Neural cell (in vitro differentiated cells): ENCODE measurements at regions not wholly inside any gene's neighbourhood (a gene's known extent, or its start where the extent isn't known, plus 50 kb on each side); places are given as distances from the start of the nearest gene placed in this dataset.

Source experiments
- H2AFZ ChIP-seq: fragments of 200-600, 300-800 bp; sonication (generic), shearing (Covaris generic); 2 replicates; pipeline ENCODE4 v1.6.0; 2014; ENCODE audit warnings: low read depth, mild to moderate bottlenecking, antibody characterized with exemption, low read length, moderate library complexity
- H3F3A ChIP-seq: fragments of 200-600 bp; shearing (Covaris generic); 2 replicates; pipeline ENCODE4 v1.6.1; 2016; ENCODE audit warnings: mild to moderate bottlenecking, moderate library complexity, mixed read lengths, antibody characterized with exemption, low read length; ENCODE audit not compliant: insufficient read depth, poor library complexity, severe bottlenecking
- H3K27ac ChIP-seq: fragments of 200-600, 300-800 bp; sonication (generic), shearing (Covaris generic); 2 replicates; pipeline ENCODE4 v1.5.1; 2014; ENCODE audit warnings: mild to moderate bottlenecking, low read length, moderate library complexity
- H3K27me3 ChIP-seq: fragments of 300-800, 200-600 bp; sonication (generic), shearing (Covaris generic); 2 replicates; pipeline ENCODE4 v1.6.0; 2014; ENCODE audit warnings: mild to moderate bottlenecking, low read depth, low read length, moderate library complexity; ENCODE audit not compliant: insufficient read depth
- H3K36me3 ChIP-seq: fragments of 300-800, 200-600 bp; sonication (generic), shearing (Covaris generic); 2 replicates; pipeline ENCODE4 v1.5.1; 2014; ENCODE audit warnings: mild to moderate bottlenecking, antibody characterized with exemption, low read length, moderate library complexity; ENCODE audit not compliant: insufficient read depth
- H3K4me2 ChIP-seq: fragments of 300-800, 200-600 bp; sonication (generic), shearing (Covaris generic); 2 replicates; pipeline ENCODE4 v1.6.0; 2014; ENCODE audit warnings: mild to moderate bottlenecking, low read length
- H3K4me3 ChIP-seq: fragments of 300-800, 200-600 bp; sonication (generic), shearing (Covaris generic); 2 replicates; pipeline ENCODE4 v1.5.1; 2014; ENCODE audit warnings: mild to moderate bottlenecking, low read length, moderate library complexity
- H3K79me2 ChIP-seq: fragments of 200-600 bp; shearing (Covaris generic); replicated peaks from 2 replicates; pipeline ENCODE4 v1.6.0; 2014; ENCODE audit warnings: mild to moderate bottlenecking, low read length, moderate library complexity; ENCODE audit not compliant: insufficient read depth
- H3K9ac ChIP-seq: fragments of 300-800, 200-600 bp; sonication (generic), shearing (Covaris generic); 2 replicates; pipeline ENCODE4 v1.6.1; 2016; ENCODE audit warnings: mild to moderate bottlenecking, low read length, mixed read lengths
- H3K9me2 ChIP-seq: fragments of 200-600 bp; shearing (Covaris generic); 2 replicates; pipeline ENCODE4 v1.6.1; 2016; ENCODE audit warnings: mild to moderate bottlenecking, low read length, mixed read lengths; ENCODE audit not compliant: insufficient read depth
- H3K9me3 ChIP-seq: fragments of 200-600, 300-800 bp; sonication (generic), shearing (Covaris generic); 2 replicates; pipeline ENCODE4 v1.6.1; 2016; ENCODE audit warnings: mild to moderate bottlenecking, mixed run types, low read length, moderate library complexity, mixed read lengths
- H4K20me1 ChIP-seq: fragments of 200-600 bp; shearing (Covaris generic); 2 replicates; pipeline ENCODE4 v1.6.1; 2016; ENCODE audit warnings: mild to moderate bottlenecking, mixed run types; ENCODE audit not compliant: insufficient read depth
- CTCF ChIP-seq: fragments of 450-650 bp; IDR thresholded peaks from 2 replicates; pipeline ENCODE4 v1.5.1; 2014; ENCODE audit warnings: antibody characterized with exemption, mild to moderate bottlenecking, moderate library complexity; ENCODE audit not compliant: poor library complexity, severe bottlenecking
- EZH2 ChIP-seq: fragments of 200-600, 300-800 bp; shearing (Covaris generic), sonication (generic); IDR thresholded peaks from 2 replicates; pipeline ENCODE4 v1.6.1; 2014; ENCODE audit warnings: antibody characterized with exemption, low read length, borderline replicate concordance, mild to moderate bottlenecking; ENCODE audit not compliant: insufficient read depth, poor library complexity, severe bottlenecking
- MXI1 ChIP-seq: fragments of 450-650 bp; conservative IDR thresholded peaks from 2 replicates; pipeline ENCODE4 v1.6.1; 2014; ENCODE audit warnings: antibody characterized with exemption, mild to moderate bottlenecking; ENCODE audit not compliant: poor library complexity, severe bottlenecking
- POLR2AphosphoS5 ChIP-seq: IDR thresholded peaks from 2 replicates; pipeline ENCODE4 v1.6.1; 2012
- RAD21 ChIP-seq: fragments of 450-650 bp; conservative IDR thresholded peaks from 2 replicates; pipeline ENCODE4 v1.6.1; 2014; ENCODE audit warnings: antibody characterized with exemption, mild to moderate bottlenecking, moderate library complexity
- SMC3 ChIP-seq: fragments of 450-650 bp; conservative IDR thresholded peaks from 2 replicates; pipeline ENCODE4 v1.6.1; 2014; ENCODE audit warnings: antibody characterized with exemption, mild to moderate bottlenecking, moderate library complexity; ENCODE audit not compliant: poor library complexity
- TAF1 ChIP-seq: IDR thresholded peaks from 2 replicates; pipeline ENCODE4 v1.6.1; 2012; ENCODE audit warnings: low read depth
- TF ChIP-seq, protein P1 (sequence below): IDR thresholded peaks from 2 replicates; pipeline ENCODE4 v1.6.1; 2012; ENCODE audit warnings: borderline replicate concordance

- H2AFZ ChIP-seq, result no peak overlapping the region
- H3K9ac ChIP-seq, result no peak overlapping the region
- H3F3A ChIP-seq, result no peaks in the 10 kb centered on the region
- no peak for TF ChIP-seq TAF1
- no peaks in the 10 kb centered on the region for H3K27me3 ChIP-seq
- no peaks in the 10 kb centered on the region for H3K9me3 ChIP-seq
- H3K4me2 ChIP-seq, result no peak overlapping the region
- H3K36me3 ChIP-seq, result no peaks in the 10 kb centered on the region
- no peak overlapping the region for H3K4me3 ChIP-seq
- H3K9me2 ChIP-seq, result no peaks in the 10 kb centered on the region
- H3K79me2 ChIP-seq, result no peaks in the 10 kb centered on the region
- no peaks in the 10 kb centered on the region for H4K20me1 ChIP-seq
- no peak overlapping the region for H3K27ac ChIP-seq
Measured at GRCh38 chr2:142722569-142722968, 154.9 kb upstream of the KYNU start.

DNA sequence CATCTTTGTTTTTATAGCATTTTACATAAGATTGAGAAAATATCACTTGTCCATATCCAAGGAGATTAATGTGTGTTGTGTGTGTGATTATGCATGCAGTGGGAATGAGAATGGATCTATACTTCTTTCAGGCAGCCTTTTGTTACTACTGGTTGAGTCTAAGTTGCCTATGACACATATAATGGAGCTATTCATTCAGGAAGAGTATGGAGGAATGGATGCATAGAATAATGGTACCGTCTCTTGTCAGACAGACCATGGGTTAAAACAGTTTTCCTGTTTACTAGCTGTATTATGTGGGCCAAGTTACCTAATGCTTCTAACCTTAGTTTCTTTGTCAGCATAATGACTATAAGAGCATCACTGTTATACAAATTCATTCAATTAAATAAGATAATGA, 155.4 kb upstream of the KYNU start:
- H2AFZ ChIP-seq, result no peak overlapping the region
- no peaks in the 10 kb centered on the region for H3K9me2 ChIP-seq
- no peak overlapping the region for H3K4me2 ChIP-seq
- H3K27ac ChIP-seq, result no peak overlapping the region
- no peak overlapping the region for H3K4me3 ChIP-seq
- no peaks in the 10 kb centered on the region for H3K36me3 ChIP-seq
- no peaks in the 10 kb centered on the region for H3K9me3 ChIP-seq
- no peaks in the 10 kb centered on the region for H3F3A ChIP-seq
- no peak overlapping the region for H3K9ac ChIP-seq
- no peaks in the 10 kb centered on the region for H3K79me2 ChIP-seq
- no peaks in the 10 kb centered on the region for H3K27me3 ChIP-seq
- TF ChIP-seq CTCF (no peak), EZH2 (no peak), SMC3 (no peak), POLR2AphosphoS5 (no peak), RAD21 (no peak), MXI1 (no peak), TAF1 (no peak)
- TF ChIP-seq, protein P1, sequence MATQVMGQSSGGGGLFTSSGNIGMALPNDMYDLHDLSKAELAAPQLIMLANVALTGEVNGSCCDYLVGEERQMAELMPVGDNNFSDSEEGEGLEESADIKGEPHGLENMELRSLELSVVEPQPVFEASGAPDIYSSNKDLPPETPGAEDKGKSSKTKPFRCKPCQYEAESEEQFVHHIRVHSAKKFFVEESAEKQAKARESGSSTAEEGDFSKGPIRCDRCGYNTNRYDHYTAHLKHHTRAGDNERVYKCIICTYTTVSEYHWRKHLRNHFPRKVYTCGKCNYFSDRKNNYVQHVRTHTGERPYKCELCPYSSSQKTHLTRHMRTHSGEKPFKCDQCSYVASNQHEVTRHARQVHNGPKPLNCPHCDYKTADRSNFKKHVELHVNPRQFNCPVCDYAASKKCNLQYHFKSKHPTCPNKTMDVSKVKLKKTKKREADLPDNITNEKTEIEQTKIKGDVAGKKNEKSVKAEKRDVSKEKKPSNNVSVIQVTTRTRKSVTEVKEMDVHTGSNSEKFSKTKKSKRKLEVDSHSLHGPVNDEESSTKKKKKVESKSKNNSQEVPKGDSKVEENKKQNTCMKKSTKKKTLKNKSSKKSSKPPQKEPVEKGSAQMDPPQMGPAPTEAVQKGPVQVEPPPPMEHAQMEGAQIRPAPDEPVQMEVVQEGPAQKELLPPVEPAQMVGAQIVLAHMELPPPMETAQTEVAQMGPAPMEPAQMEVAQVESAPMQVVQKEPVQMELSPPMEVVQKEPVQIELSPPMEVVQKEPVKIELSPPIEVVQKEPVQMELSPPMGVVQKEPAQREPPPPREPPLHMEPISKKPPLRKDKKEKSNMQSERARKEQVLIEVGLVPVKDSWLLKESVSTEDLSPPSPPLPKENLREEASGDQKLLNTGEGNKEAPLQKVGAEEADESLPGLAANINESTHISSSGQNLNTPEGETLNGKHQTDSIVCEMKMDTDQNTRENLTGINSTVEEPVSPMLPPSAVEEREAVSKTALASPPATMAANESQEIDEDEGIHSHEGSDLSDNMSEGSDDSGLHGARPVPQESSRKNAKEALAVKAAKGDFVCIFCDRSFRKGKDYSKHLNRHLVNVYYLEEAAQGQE, result no peak
- no peaks in the 10 kb centered on the region for H4K20me1 ChIP-seq

DNA sequence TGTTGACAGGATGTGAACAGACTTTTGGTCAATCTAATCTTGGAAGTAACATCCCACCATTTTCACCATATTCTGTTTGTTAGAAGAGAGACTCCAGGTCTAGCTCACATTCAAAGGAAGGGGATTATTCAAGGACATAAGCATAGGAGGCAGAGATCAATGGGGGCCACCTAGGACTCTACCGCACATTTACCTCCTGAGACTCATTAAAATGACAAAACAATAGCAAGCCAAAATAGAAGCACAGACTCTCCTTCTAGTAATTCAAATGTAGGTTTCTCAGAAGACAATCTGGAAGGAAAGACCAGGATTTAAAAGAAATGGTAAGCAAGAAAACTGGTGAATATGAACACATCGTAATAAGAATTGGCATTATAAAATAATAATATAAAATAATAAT, 156.4 kb upstream of the KYNU start:
- Histone ChIP-seq H3K9ac (no peak overlapping the region), H3K9me2 (no peaks in the 10 kb centered on the region), H3K27ac (no peak overlapping the region), H3K27me3 (no peaks in the 10 kb centered on the region), H3K4me3 (no peak overlapping the region), H3F3A (no peaks in the 10 kb centered on the region), H4K20me1 (no peaks in the 10 kb centered on the region), H3K36me3 (no peaks in the 10 kb centered on the region), H3K79me2 (no peaks in the 10 kb centered on the region), H3K4me2 (no peak overlapping the region), H3K9me3 (no peaks in the 10 kb centered on the region), H2AFZ (no peak overlapping the region)
- no peak for TF ChIP-seq CTCF
- TF ChIP-seq, protein P1, result no peak
